ENCODE measurements at regions not wholly inside any gene's neighbourhood (a gene's known extent, or its start where the extent isn't known, plus 50 kb on each side); places are given as distances from the start of the nearest gene placed in this dataset.

- no peak for TF ChIP-seq CTCF (IDR thresholded peaks at IDR 0.05)
- TF ChIP-seq POLR2A (IDR thresholded peaks at IDR 0.05), result no peak
Observed at GRCh38 chr4:164210377-164210776, 543.6 kb upstream of the SMIM31 start.
